SH-SY5Y (cell line): ENCODE measurements at regions not wholly inside any gene's neighbourhood (a gene's known extent, or its start where the extent isn't known, plus 50 kb on each side); places are given as distances from the start of the nearest gene placed in this dataset.

ENCODE experiments used
- GATA2 ChIP-seq: IDR thresholded peaks from 2 replicates; pipeline ENCODE4 v1.6.1; 2011; ENCODE audit warnings: mild to moderate bottlenecking, low read depth, low read length
- GATA3 ChIP-seq: IDR thresholded peaks from 2 replicates; pipeline ENCODE4 v1.6.1; 2011; ENCODE audit warnings: low read depth, mild to moderate bottlenecking, low read length, moderate library complexity

DNA sequence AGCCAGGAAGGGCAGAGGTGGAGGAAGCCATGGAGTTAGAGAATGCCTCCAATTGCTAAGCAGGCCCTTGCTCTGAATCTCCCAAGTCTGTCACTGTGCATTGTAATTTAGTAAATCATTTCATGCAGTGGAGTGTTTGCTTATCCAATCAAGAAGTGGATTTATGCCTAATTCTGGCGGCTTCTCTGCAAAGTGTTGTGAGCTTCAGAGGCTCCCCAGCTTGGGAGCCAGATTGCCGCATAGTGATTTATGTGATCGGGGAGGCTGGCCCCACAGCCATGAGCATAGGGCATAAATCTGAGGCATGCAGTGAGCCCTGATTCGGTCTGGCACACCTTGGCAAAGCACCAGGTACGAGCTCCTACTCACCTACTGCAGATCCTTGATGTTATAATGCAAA is 520.8 kb downstream of the HS3ST4 start:
- TF ChIP-seq GATA2 (no peak), GATA3 (no peak)
